ENCODE measurements at regions not wholly inside any gene's neighbourhood (a gene's known extent, or its start where the extent isn't known, plus 50 kb on each side); places are given as distances from the start of the nearest gene placed in this dataset.

DNA sequence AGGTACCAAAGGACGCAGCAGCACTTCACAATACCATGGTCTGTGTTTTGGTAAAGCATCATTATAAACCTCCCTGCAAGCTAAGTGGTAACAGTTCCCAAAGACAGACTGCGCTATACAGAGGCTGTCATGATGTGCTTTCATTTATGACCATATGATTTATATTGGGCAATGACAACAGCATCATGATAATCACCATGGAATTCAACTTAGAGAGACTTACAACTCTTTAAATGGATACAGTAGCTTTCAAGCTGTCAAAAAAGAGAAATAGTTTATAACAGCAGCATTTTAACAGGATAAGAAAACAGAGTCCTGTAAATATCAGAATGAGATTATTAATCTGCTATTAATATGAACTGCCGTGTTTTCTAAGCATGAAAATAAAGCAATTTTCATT is 341.7 kb downstream of the GPR37 start:
- no peak for DNase-seq (ENCODE audit: low read depth)

DNA sequence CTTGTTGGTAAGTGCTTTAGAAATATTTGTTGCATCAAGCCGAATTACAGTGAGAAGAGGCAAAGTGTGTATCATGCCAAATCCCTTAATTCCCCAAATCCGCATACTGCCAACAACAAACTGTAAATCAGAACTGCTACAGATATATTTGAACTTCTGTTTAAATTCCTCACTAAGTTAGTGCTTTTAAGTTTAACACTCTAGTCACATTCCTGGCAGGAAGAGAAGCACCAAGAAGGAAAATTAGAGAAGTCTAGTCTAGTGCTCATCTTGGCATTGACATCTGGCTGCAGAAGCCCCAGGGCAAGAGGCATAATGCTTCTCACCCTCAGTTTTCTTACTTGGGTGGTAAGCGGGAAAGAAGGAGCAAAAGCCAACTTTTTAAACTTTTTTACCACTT is 343.5 kb downstream of the GPR37 start:
- DNase-seq (ENCODE audit: low read depth): no peak

DNA sequence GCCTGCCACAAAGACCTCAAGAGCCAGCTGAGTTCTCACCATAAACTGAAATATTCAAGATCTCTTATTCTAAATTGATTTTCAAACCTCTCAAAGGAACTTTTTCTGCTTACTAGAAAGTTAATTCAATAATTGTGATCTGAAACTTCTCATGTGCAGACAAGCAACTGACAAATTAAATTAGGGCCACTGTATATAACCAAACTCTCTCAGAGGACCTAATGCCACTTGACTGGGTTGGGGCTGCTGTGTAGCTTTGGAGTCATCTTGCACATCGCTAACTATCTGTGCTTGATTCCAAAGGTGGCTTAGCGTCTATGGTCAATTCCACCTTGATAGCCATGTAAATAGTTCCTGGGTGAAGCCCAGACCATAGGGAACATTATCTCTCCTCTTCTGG is 345.2 kb downstream of the GPR37 start:
- DNase-seq (ENCODE audit: low read depth): no peak

DNA sequence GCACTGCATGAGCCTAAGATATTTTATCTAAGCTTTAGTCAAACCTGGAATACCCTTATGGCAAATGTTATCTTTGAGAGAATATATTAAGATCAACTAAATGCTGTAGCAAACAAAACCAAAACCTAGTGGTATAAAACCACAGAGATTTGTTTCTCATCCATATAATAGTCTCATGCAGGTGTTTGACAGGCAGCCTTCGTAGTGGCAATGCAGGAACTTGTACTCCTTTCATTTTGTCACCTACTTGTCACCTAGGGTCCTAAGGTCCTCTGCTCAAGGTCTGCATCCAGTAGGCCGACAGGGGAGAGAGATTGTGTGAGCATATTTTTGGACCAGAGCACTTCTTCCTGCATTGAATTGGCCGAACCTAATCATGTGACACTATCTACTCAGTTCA is 352.6 kb downstream of the GPR37 start:
- DNase-seq (ENCODE audit: low read depth): no peak

DNA sequence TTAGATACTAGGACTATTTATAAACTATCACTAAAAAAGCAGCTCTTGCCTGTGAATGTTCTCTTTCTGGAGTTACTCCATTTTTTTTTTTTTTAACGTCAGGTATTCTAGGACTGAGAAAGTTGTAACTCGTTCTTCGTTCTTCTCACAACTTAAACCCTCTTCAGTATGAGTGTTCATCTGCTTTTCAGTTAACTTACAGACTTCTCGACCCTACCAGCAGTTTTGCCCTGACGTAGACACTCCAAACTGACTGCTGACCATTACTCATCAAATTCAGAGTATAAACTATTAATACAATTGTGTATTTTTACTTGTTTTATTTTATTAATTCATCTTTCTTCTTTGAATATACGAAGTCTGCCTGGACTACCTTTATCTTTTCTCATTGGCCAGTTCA is 353.1 kb downstream of the GPR37 start:
- DNase-seq (ENCODE audit: low read depth): no peak

DNA sequence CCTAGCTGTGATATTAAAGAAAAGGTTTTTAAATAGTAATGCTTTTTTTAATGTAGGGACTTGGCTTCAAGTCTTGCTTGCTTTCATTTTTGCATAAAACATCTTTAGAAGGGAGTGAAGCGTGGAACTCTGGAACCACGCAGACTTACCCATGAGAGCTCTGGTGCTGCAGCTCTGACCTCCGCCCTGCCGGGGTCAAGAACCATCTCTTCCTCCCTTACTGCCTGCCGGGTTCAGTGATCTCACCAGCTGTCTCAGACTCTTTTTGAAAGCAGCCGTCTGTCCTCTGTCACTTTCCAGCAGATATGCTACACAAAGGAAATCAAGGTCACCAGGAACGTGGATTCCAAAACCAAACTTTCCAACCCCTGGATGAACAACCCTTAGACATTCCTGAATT is 353.8 kb downstream of the GPR37 start:
- DNase-seq (ENCODE audit: low read depth): no peak

DNA sequence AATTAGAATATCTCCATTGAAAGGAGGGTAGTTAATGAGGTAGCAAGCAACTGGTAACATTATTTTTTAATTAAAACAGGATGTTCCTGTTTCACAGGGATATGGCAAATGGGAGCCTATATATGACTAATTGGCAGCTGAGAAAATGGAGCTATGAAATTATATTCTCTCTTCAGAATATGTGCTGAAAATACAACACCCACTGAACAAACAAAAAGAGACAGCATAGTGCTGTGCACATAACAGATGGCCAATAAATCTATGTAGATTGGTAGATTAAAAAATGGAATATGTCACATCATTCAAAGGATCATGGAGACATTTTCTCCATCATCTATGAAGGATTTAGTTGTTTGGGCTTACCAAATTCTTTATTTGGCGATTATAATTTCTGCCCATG is 362.0 kb downstream of the GPR37 start:
- no peak for DNase-seq (ENCODE audit: low read depth)

DNA sequence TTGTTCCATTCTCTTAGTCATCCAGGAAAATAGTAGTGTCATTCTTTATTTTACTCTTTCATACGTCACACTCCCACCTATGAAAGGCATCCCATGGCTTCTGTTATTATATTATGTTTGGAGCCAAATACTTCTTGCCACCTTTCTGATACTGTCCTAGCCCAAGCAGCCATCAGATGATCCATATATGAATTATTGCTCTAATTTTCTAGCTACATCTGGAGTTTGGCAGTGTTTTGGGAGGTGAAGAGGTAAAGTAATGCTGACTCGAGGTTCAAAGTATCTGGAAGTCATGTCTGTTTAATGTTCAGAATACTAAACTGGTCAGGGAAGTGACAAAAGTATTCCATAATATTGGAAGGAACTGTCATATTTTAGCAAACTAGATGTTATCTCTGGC is 362.5 kb downstream of the GPR37 start:
- DNase-seq (ENCODE audit: low read depth): no peak

DNA sequence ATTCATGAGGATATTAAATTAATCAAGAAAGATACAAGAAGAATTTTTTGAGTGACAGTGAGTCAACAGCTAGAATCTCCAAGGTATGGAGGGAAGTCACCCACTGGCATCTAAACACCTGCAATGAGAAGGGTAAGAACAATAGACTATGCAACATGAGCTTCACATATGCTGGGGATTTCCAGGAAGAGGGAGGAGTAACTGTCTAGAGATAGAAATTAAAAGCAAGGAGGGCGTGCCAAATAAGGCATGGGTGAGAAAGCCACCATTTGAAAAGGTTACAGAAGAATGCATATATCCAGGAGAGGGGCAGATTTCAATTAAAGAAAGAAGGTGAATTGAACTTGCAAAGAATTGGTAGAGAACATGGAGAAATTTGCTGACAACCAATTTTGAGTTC is 365.7 kb downstream of the GPR37 start:
- DNase-seq (ENCODE audit: low read depth): no peak

DNA sequence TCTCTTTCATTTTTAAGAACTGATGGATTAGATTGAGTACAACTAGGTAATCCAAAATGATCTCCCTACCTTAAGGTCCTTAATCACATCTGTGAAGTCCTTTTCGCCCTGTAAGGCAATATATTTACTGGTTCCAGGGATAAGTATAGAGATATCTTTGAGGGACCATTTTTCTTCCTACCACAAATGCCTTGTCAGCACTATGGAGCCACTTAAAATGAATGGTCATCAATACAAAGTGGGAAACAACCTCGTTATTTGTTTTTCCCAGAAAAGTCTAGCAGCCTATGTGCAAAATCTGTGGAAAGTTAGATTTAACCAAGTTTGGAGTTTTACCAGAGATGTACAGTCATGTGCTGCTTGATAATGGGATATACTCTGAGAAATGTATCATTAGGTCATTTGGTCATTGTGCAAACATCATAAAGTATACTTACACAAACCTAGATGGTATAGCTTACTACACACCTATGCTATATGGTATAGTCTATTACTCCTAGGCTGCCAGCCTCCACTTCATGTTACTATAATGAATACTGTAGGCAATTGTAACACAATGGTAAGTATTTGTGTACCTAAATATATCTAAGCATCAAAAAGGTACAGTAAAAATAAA is 366.2 kb upstream of the TMEM229A start:
- DNase-seq (ENCODE audit: low read depth): no peak

DNA sequence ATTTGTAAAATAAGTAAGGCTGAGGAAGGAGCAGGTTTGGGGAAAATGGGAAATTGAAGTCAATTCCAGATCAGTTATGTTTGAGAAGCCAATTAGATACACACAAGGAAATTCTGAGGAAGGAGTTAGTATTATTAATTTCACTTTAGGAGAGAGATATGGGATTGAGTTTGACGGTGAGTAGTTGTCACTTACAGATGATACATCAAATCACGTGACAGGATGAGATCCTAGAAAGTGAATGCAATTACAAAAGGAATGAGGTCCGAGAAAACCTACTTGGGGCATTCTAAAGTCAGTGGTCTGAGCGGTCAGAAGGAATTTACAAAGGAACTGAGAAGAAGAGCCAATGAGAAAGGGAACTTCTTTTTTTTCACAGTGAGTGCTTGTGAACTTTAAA is 364.3 kb upstream of the TMEM229A start:
- DNase-seq (ENCODE audit: low read depth): no peak

DNA sequence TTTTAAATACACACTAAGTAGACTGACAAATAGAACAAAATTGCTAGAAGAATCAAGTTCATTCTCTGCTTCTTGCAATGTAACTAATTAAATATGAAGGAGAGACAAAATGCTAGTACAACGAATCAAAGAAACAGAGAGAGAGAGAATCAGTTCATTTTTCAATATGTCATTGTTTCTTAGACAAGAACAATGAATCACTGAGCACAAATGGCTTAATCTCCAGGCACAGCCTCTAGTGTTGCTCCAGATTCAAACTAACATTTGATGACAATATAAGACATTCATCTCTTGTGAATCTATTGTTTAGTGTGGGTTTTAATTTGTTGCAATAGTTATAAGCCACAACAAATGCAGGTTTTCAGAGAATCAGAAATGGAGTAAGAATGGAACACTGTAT is 357.4 kb upstream of the TMEM229A start:
- DNase-seq (ENCODE audit: low read depth): no peak

DNA sequence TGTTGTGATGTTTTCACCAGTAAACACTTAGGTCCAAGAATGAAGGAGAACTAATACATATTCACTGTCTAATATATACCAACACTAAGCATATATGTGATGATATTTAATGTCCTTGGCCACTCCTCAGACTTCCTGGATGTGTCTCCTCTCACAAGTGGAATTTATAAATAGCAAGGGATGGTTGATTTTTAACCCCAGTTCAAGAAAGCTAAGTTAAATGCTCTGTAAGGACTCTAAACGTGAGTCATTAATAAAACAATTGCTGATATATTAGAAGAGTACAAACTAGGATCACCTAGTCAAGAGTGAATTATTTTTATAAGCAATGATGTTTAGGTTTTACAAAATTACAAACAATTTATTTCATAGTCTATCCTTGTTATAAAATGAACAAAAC is 355.9 kb upstream of the TMEM229A start:
- DNase-seq (ENCODE audit: low read depth): no peak

DNA sequence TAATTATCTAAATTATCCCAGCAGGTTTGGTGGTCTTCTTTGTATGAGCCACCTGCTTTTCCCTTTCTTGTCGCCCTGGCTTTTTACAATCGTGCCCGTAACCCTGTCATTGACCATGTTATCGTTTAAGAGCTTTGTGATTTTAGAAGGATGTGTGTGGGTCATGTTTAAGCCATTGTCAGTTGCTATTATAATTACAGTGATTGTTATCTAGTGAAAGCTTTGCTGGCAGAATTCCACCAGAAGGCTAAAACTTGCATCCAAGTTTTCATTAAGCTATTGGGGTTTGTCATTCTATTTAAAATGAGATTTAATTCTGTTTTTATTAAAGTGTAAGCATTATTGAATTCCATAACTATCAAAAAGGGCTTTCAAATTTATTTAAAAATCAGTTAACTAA is 354.2 kb upstream of the TMEM229A start:
- DNase-seq (ENCODE audit: low read depth): no peak

DNA sequence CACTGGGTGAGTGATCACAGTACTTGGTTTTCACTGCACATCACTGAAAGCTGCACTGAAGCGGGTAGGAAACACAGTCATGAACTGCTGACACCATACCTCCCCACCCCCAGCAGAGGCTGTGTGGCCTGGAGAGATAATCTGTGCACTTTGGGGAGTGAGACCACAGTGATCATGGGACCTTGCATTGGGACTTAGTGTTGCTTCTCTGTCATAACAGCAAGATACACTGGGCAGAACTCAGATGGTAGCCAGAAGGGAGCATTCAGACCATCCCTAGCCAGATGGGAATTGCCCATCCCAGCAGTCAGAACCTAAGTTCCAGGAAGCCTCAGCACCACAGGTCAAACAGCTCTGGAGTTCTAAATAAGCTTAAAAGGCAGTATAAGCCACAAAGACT is 346.4 kb upstream of the TMEM229A start:
- DNase-seq (ENCODE audit: low read depth): no peak

DNA sequence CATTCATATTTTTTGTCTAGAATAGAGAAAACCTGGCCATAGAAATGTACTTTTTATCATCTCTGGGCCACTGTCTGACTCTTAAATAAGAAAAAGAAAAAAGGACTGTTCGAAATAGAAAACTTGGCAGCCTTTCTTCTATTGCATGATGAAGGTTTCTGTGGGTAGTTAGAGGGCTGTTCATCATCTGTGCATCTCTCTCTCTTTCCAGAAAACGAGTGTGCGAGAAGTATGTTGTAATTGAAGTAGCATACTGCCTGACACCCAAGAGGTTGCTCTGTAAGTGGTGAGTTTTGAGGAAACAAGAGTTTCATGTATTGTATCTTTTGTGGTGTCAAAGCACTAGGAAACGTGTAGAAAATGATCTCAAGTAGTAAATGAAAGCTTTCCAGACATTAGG is 343.2 kb upstream of the TMEM229A start:
- no peak for DNase-seq (ENCODE audit: low read depth)

DNA sequence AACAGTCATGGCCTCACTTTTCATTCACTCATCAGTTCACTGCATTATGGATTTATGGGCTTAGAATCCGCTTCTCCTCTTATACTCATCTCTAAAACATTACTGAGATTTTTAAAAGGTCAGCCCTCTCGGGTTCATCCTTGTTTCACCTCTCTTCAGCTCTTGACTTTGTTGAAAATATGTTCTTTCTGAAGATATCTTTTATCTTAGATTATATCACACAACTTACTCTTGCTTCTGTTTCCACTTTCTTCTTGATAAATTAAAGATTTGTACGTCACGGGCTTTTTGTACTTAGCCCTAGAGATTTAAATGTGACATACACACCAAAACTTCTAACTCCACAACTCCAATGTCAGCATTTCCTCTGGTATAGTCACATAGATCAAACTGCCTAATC is 342.5 kb upstream of the TMEM229A start:
- DNase-seq (ENCODE audit: low read depth): no peak

DNA sequence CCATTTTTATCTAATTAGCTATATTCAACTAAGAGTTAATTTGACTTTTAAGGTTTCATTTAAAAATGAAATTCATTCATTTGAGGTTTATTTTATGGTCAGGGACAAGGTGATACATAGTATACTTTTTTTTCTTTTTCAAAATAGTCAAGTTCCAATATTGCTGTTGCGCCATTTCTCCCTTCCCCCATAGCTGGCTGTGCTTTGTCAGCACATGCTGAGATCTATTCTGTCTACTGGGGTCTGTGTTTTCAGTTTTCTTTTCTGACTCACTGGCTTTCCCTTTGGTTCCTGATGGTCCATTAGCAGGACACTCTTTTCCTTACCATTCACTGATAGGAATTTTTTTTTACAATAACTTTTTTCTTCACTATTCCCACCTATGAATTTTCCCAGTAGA is 336.4 kb upstream of the TMEM229A start:
- DNase-seq (ENCODE audit: low read depth): no peak

DNA sequence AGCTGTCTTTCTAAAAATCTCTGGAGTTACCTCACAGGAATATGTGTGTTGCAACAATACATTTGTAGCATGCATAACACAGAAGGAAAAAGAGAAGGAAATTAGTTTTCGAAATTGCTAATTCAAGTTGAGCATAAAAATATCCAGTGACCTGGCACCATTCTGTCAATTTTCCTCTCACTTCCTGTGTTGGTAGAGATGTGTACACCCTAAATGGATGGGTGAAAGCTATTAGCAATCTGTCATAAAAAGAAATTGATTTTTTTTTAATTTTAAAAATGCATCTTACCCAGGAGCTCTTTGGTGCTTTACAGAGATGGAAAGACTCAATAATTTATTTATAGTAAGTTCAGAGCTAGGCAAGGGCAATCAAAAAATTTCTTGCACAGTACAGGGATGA is 333.3 kb upstream of the TMEM229A start:
- no peak for DNase-seq (ENCODE audit: low read depth)

DNA sequence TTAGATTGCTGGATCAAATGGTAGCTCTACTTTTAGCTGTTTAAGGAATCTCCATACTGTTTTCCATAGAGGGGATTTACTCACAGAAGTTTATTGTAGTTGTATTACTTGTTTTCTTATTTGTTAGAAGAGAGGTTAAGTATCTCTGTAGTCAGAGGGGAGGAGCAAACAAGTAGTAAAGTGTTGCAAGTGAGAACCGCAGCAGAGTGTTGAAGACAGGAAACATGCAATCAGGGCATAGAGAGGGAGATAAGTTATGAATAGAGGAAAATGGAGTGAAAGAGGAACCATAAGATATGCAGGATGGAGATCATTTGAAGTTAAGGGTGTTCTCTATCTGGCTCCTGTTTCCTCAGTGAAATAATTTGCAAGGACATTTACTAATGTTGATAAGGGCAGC is 331.4 kb upstream of the TMEM229A start:
- DNase-seq (ENCODE audit: low read depth): no peak

DNA sequence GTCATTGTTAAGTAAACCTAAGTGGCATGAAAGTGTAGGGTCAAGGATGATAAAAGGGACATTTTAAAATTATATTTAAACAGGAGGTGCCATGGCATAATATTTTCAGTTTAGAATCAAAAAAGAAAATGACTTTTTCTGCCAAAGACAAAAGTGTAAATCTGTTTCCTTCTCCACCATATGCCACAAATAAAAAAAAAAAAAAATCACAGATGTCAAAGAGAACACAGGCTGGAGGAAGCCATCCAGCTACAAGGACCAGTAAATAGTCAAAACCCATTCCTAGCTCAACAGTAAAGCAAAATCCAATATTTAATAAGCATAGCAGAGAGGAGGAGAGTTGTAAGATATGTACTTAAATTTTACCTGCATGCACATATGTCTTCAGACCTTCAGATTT is 321.3 kb upstream of the TMEM229A start:
- DNase-seq (ENCODE audit: low read depth): no peak

DNA sequence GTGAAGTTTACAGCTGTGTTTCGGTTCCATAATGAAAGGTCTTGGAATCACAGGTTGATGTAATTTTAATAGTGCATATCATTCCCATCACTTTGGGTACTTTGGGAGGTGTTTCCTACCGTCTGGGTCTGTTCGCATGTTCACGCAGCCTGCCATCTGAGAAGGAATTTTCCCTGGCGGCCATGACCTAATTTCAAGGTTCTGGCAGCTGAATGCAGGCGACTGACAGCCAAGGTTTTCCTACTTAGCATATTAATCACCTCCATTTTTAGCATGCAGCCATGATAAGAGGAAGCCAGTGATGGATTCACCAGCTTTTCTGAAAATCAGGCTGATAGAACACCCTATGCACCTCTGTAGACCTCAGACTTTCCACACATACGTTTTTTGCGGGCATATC is 319.1 kb upstream of the TMEM229A start:
- DNase-seq (ENCODE audit: low read depth): no peak

DNA sequence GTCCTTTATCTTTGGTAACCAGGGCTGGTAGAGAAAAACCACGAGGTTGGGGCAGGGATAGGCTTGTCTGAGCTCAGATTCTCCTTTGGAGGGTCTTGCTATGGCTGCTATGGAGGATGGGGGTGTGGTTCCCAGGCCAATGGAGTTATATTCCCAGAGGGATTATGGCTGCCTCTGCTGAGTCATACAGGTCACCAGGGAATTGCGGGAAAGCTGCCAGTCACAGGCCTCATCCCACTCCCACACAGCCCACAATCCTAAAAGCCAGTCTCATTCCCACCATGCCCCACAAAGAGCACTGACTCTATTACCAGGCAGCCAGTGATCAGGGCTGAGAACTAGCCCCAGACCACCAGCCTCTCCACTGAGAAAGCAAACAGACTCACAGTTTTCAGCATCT is 316.6 kb upstream of the TMEM229A start:
- no peak for DNase-seq (ENCODE audit: low read depth)

DNA sequence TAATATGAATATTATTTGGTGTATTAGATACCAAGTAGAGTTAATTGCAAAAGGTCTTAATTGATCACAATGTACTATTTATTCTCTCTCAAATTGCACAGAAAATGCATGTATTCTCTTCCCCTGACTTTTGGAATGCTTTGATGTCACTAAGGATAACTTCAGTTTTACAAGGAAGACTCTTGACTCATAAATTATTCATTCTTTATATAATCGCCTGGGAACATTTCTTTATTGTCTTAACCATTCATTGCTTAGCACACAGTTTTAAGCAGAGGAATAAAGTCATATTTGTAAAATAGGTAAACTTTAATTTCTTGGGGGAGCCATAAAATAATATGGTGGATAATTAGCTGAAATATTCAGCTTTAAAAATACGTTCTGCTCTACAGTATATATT is 306.0 kb upstream of the TMEM229A start:
- DNase-seq (ENCODE audit: low read depth): no peak
